ENCODE measurements at regions not wholly inside any gene's neighbourhood (a gene's known extent, or its start where the extent isn't known, plus 50 kb on each side); places are given as distances from the start of the nearest gene placed in this dataset.

- TF ChIP-seq CTCF (IDR thresholded peaks at IDR 0.05), result no peak
- Histone ChIP-seq H3K9ac (no peak overlapping the region), H3K4me2 (ENCODE audit: low read length) (no peak overlapping the region)
These were observed 488.3 kb downstream of the KDM4C start for GRCh38 chr9:7245976-7246580.

GRCh38 chr9:7243838-7244237 lies 486.1 kb downstream of the KDM4C start:
- no peak for TF ChIP-seq CTCF (IDR thresholded peaks at IDR 0.05)
- H3K9me3 ChIP-seq (ENCODE audit: control insufficient read depth, low read length), result no peaks in the 10 kb centered on the region
- no peak overlapping the region for H3K4me2 ChIP-seq (ENCODE audit: low read length)
- H3K36me3 ChIP-seq (ENCODE audit: control insufficient read depth, insufficient read depth, low read length), result no peaks in the 10 kb centered on the region
- H3K79me2 ChIP-seq, result no peaks in the 10 kb centered on the region
- H3K4me3 ChIP-seq (ENCODE audit: low read depth, low read length), result no peak overlapping the region
- H3K9ac ChIP-seq, result no peak overlapping the region
- no peaks in the 10 kb centered on the region for H3K27me3 ChIP-seq (ENCODE audit: control insufficient read depth, insufficient read depth, low read length)
- H2AFZ ChIP-seq, result no peak overlapping the region
- H3K27ac ChIP-seq, result no peak overlapping the region
- no peaks in the 10 kb centered on the region for H3K4me1 ChIP-seq

More at GRCh38 chr9:7245976-7246580, 488.3 kb downstream of the KDM4C start:
- Histone ChIP-seq H2AFZ (no peak overlapping the region), H3K27ac (no peak overlapping the region), H3K9me3 (ENCODE audit: control insufficient read depth, low read length) (no peaks in the 10 kb centered on the region), H3K4me1 (no peaks in the 10 kb centered on the region), H3K4me3 (ENCODE audit: low read depth, low read length) (no peak overlapping the region), H3K36me3 (ENCODE audit: control insufficient read depth, insufficient read depth, low read length) (no peaks in the 10 kb centered on the region), H3K79me2 (no peaks in the 10 kb centered on the region), H3K27me3 (ENCODE audit: control insufficient read depth, insufficient read depth, low read length) (no peaks in the 10 kb centered on the region)

GRCh38 chr9:7242126-7242525 lies 484.4 kb downstream of the KDM4C start:
- Histone ChIP-seq H3K9me3 (ENCODE audit: control insufficient read depth, low read length) (no peaks in the 10 kb centered on the region), H3K27ac (no peak overlapping the region), H3K4me3 (ENCODE audit: low read depth, low read length) (no peak overlapping the region), H3K27me3 (ENCODE audit: control insufficient read depth, insufficient read depth, low read length) (no peaks in the 10 kb centered on the region), H3K9ac (no peak overlapping the region), H3K79me2 (no peaks in the 10 kb centered on the region), H3K4me1 (no peaks in the 10 kb centered on the region), H3K4me2 (ENCODE audit: low read length) (no peak overlapping the region), H3K36me3 (ENCODE audit: control insufficient read depth, insufficient read depth, low read length) (no peaks in the 10 kb centered on the region), H2AFZ (no peak overlapping the region)
- no peak for TF ChIP-seq CTCF (IDR thresholded peaks at IDR 0.05)

GRCh38 chr9:7241694-7242093 lies 483.9 kb downstream of the KDM4C start:
- TF ChIP-seq CTCF (IDR thresholded peaks at IDR 0.05), result no peak
- H3K36me3 ChIP-seq (ENCODE audit: control insufficient read depth, insufficient read depth, low read length), result no peaks in the 10 kb centered on the region
- no peak overlapping the region for H3K4me2 ChIP-seq (ENCODE audit: low read length)

More at GRCh38 chr9:7241694-7242093, 483.9 kb downstream of the KDM4C start:
- no peaks in the 10 kb centered on the region for H3K79me2 ChIP-seq
- H3K27me3 ChIP-seq (ENCODE audit: control insufficient read depth, insufficient read depth, low read length), result no peaks in the 10 kb centered on the region
- H3K4me3 ChIP-seq (ENCODE audit: low read depth, low read length), result no peak overlapping the region
- no peak overlapping the region for H3K27ac ChIP-seq
- H3K9me3 ChIP-seq (ENCODE audit: control insufficient read depth, low read length), result no peaks in the 10 kb centered on the region
- no peak overlapping the region for H2AFZ ChIP-seq
- H3K4me1 ChIP-seq, result no peaks in the 10 kb centered on the region
- H3K9ac ChIP-seq, result no peak overlapping the region
